ENCODE measurements at regions not wholly inside any gene's neighbourhood (a gene's known extent, or its start where the extent isn't known, plus 50 kb on each side); places are given as distances from the start of the nearest gene placed in this dataset.

DNA sequence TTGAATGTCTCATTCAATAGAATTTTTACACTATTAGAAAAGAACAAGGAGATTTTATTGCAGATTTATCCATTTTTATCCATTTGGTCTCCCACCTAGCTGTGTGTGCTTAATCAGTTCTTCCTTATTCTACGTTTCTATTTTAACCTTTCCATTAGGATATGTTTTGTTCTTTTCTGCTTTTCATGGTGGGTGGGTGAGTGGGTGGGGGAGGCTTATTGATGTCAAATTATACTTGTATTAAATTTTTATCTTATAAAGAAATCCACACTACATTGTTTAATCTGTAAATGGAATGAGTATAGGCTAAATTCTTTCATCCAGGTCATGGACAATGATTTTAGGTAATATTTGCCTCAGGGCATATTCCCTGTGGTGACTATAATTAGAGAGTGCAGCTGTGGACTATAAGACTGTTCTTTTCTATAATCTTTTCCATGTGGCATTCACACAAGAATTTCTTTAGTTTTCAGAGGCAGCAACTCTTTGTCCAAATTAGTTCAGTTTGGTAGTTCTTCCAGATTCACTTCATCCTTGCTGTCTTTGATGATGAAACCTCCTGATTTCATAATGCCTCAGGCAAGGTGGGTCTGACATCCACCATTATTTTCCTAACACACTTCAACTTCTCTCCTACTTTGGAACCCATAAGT, 2451.8 kb downstream of the PCDH7 start:
- Histone ChIP-seq H3K4me2 (ENCODE audit: low read depth, low read length, poor library complexity, severe bottlenecking) (no peak overlapping the region), H3K9me2 (replicated peaks; ENCODE audit: low read depth, low read length) (no peaks in the 10 kb centered on the region), H3K36me3 (ENCODE audit: insufficient read depth, low read length) (no peaks in the 10 kb centered on the region), H3F3A (ENCODE audit: low read depth) (no peaks in the 10 kb centered on the region), H2AFZ (ENCODE audit: low read length) (no peak overlapping the region), H3K9me3 (ENCODE audit: insufficient read depth, low read depth, low read length) (no peaks in the 10 kb centered on the region), H3K9ac (ENCODE audit: low read depth, low read length, poor library complexity, severe bottlenecking) (no peak overlapping the region), H4K20me1 (ENCODE audit: insufficient read depth, low read length, poor library complexity, severe bottlenecking) (no peaks in the 10 kb centered on the region), H3K4me1 (ENCODE audit: insufficient read depth, low read length, poor library complexity, severe bottlenecking) (no peaks in the 10 kb centered on the region), H3K4me3 (ENCODE audit: low read length, poor library complexity, severe bottlenecking) (no peak overlapping the region), H3K79me2 (ENCODE audit: insufficient read depth, low read length) (no peaks in the 10 kb centered on the region), H3K27me3 (ENCODE audit: insufficient read depth, low read length, poor library complexity, severe bottlenecking) (no peaks in the 10 kb centered on the region)
- TF ChIP-seq CTCF (conservative IDR thresholded peaks at IDR 0.05; ENCODE audit: low read length), result no peak
- no peak for TF ChIP-seq EZH2phosphoT487 (IDR thresholded peaks at IDR 0.05; ENCODE audit: borderline replicate concordance)

DNA sequence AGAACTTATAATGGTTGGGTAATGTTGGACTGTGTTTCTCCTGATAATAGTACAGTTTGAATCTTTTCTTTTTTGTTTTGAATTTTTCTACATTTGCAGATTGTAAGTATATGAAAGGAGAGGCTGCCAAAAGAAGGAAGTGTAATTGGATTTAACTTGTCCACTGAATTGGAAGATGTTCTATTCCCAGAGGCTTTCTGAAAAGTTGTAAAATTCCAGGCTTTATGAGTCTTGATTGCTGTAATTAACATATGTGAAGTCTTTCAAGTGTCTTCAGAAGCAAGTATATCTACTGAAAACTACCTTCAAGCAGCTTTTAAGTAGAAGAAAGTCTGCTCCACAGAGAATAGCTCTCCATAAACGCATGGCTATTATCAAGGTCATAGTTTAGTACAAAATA, 2456.4 kb downstream of the PCDH7 start:
- no peak for TF ChIP-seq EZH2phosphoT487 (IDR thresholded peaks at IDR 0.05; ENCODE audit: borderline replicate concordance)
- TF ChIP-seq CTCF (conservative IDR thresholded peaks at IDR 0.05; ENCODE audit: low read length), result no peak
- Histone ChIP-seq H2AFZ (ENCODE audit: low read length) (no peak overlapping the region), H3F3A (ENCODE audit: low read depth) (no peaks in the 10 kb centered on the region)

GRCh38 chr4:33184657-33185290, 2464.6 kb downstream of the PCDH7 start:
- H3K79me2 ChIP-seq (ENCODE audit: insufficient read depth, low read length), result no peaks in the 10 kb centered on the region
- no peak overlapping the region for H3K4me3 ChIP-seq (ENCODE audit: low read length, poor library complexity, severe bottlenecking)
- H2AFZ ChIP-seq (ENCODE audit: low read length), result no peak overlapping the region
- no peaks in the 10 kb centered on the region for H3K36me3 ChIP-seq (ENCODE audit: insufficient read depth, low read length)
- H3K9ac ChIP-seq (ENCODE audit: low read depth, low read length, poor library complexity, severe bottlenecking), result no peak overlapping the region
- no peak overlapping the region for H3K4me2 ChIP-seq (ENCODE audit: low read depth, low read length, poor library complexity, severe bottlenecking)
- TF ChIP-seq EZH2phosphoT487 (IDR thresholded peaks at IDR 0.05; ENCODE audit: borderline replicate concordance) (no peak), CTCF (conservative IDR thresholded peaks at IDR 0.05; ENCODE audit: low read length) (no peak)
- H3F3A ChIP-seq (ENCODE audit: low read depth), result no peaks in the 10 kb centered on the region
- no peaks in the 10 kb centered on the region for H3K9me2 ChIP-seq (replicated peaks; ENCODE audit: low read depth, low read length)
- H3K27me3 ChIP-seq (ENCODE audit: insufficient read depth, low read length, poor library complexity, severe bottlenecking), result no peaks in the 10 kb centered on the region
- H3K4me1 ChIP-seq (ENCODE audit: insufficient read depth, low read length, poor library complexity, severe bottlenecking), result no peaks in the 10 kb centered on the region
- no peaks in the 10 kb centered on the region for H3K9me3 ChIP-seq (ENCODE audit: insufficient read depth, low read depth, low read length)
- H4K20me1 ChIP-seq (ENCODE audit: insufficient read depth, low read length, poor library complexity, severe bottlenecking), result no peaks in the 10 kb centered on the region

More for the DNA sequence above, 2456.4 kb downstream of the PCDH7 start:
- no peak overlapping the region for H3K4me2 ChIP-seq (ENCODE audit: low read depth, low read length, poor library complexity, severe bottlenecking)
- no peak overlapping the region for H3K4me3 ChIP-seq (ENCODE audit: low read length, poor library complexity, severe bottlenecking)
- H3K9me3 ChIP-seq (ENCODE audit: insufficient read depth, low read depth, low read length), result no peaks in the 10 kb centered on the region
- H3K9me2 ChIP-seq (replicated peaks; ENCODE audit: low read depth, low read length), result no peaks in the 10 kb centered on the region
- no peaks in the 10 kb centered on the region for H4K20me1 ChIP-seq (ENCODE audit: insufficient read depth, low read length, poor library complexity, severe bottlenecking)
- H3K79me2 ChIP-seq (ENCODE audit: insufficient read depth, low read length), result no peaks in the 10 kb centered on the region
- no peaks in the 10 kb centered on the region for H3K27me3 ChIP-seq (ENCODE audit: insufficient read depth, low read length, poor library complexity, severe bottlenecking)
- H3K9ac ChIP-seq (ENCODE audit: low read depth, low read length, poor library complexity, severe bottlenecking), result no peak overlapping the region
- no peaks in the 10 kb centered on the region for H3K36me3 ChIP-seq (ENCODE audit: insufficient read depth, low read length)
- no peaks in the 10 kb centered on the region for H3K4me1 ChIP-seq (ENCODE audit: insufficient read depth, low read length, poor library complexity, severe bottlenecking)

Data from Loucy (cell line).